PFSK-1 (cell line): ENCODE measurements at regions not wholly inside any gene's neighbourhood (a gene's known extent, or its start where the extent isn't known, plus 50 kb on each side); places are given as distances from the start of the nearest gene placed in this dataset.

Source experiments
- FOXP2 ChIP-seq: optimal IDR thresholded peaks from 2 replicates; pipeline ENCODE3; 2011; ENCODE audit warnings: borderline replicate concordance, control low read depth, inconsistent platforms; ENCODE audit not compliant: insufficient read depth; ENCODE audit errors: extremely low read length, extremely low read depth
- POLR2AphosphoS5 ChIP-seq: IDR thresholded peaks from 2 replicates; pipeline ENCODE4 v1.6.1; 2012; ENCODE audit warnings: low read depth, mild to moderate bottlenecking, control low read depth, low read length, moderate library complexity
- REST ChIP-seq, 2 experiments: IDR thresholded peaks; 2 replicates each; pipeline versions ENCODE4 v1.6.1 to v1.8.0; 2011 to 2012; ENCODE audit warnings: low read depth in 2 of 2, low read length in 2 of 2, control low read depth in 1 of 2, inconsistent platforms in 1 of 2, mild to moderate bottlenecking in 1 of 2, moderate library complexity in 1 of 2; ENCODE audit not compliant: insufficient read depth in 1 of 2
- SIN3A ChIP-seq: IDR thresholded peaks from 2 replicates; pipeline ENCODE4 v1.6.1; 2012; ENCODE audit warnings: mild to moderate bottlenecking, low read length, moderate library complexity, borderline replicate concordance; ENCODE audit not compliant: insufficient read depth
- TAF1 ChIP-seq: IDR thresholded peaks from 2 replicates; pipeline ENCODE4 v1.6.1; 2012; ENCODE audit warnings: low read length, control low read depth, borderline replicate concordance; ENCODE audit not compliant: insufficient read depth

DNA sequence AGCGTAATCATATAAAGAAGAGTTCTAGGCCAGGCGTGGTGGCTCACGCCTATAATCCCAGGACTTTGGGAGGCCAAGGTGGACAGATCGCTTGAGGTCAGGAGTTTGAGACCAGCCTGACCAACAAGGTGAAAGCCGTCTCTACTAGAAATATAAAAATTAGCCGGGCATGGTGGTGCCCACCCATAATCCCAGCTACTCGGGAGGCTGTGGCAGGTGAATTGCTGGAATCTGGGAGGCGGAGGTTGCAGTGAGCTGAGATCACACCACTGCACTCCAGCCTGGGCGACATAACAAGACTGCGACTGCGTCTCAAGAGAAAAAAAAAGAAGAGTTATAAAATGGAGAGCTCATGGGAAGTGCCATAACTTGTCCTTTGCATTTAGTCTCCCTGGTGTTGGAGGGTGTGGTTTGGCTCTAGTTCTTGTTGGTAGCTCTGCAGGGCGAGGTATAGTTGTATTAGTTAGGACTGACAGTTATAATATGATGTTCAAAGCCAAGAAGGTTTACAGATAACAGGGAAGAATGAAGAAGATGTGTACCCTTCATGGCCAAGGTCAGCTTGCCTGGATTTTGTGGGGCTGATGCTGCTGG is 54.8 kb downstream of the UTRN start:
- no peak for TF ChIP-seq SIN3A
- TF ChIP-seq POLR2AphosphoS5 = no peak
- no peak for TF ChIP-seq FOXP2
- no peak for TF ChIP-seq TAF1
- no peak for TF ChIP-seq REST (IDR thresholded peaks at IDR 0.05; ENCODE audit: insufficient read depth in 1 of 2, low read depth in 2 of 2, low read length in 2 of 2)

DNA sequence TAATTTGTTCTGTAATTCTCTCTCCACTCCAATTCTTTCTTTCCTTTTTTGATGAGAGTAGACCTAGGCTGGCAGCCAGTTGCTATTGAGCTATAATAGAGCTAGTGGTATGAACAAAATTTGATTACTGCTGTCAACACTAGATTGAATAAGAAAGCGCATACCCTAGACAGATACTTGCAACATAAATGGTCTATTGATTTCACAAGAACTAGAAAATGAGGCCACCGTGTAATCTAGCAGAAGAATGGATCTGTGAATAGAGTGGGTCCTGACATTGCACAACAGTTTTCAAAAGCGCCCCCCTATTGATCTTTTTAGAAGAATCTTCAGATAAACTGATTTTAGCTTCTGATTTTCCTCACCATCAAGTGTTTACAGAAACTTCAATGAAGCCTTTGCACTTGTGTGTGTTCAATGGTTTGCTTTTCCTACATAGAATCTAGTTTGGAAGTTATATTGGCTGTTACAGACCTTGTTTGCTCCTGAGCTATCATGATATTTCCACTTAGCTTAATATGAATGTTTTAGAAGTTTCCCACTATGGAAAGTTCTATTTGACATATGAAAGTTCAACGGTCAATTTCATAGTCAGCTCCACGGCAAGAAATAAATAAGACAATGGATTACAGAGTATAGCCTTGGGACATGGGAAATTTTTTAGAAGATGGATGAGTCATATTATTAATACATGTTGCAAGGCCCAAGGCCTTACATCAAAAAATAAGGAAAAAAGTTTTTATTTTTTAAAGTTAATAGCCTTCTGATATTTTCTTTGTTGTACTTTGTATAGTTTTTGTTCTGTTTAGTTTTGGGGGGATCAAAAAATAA is 55.6 kb downstream of the UTRN start:
- TF ChIP-seq POLR2AphosphoS5 (no peak), TAF1 (no peak), FOXP2 (no peak), REST (IDR thresholded peaks at IDR 0.05; ENCODE audit: insufficient read depth in 1 of 2, low read depth in 2 of 2, low read length in 2 of 2) (no peak), SIN3A (no peak)

DNA sequence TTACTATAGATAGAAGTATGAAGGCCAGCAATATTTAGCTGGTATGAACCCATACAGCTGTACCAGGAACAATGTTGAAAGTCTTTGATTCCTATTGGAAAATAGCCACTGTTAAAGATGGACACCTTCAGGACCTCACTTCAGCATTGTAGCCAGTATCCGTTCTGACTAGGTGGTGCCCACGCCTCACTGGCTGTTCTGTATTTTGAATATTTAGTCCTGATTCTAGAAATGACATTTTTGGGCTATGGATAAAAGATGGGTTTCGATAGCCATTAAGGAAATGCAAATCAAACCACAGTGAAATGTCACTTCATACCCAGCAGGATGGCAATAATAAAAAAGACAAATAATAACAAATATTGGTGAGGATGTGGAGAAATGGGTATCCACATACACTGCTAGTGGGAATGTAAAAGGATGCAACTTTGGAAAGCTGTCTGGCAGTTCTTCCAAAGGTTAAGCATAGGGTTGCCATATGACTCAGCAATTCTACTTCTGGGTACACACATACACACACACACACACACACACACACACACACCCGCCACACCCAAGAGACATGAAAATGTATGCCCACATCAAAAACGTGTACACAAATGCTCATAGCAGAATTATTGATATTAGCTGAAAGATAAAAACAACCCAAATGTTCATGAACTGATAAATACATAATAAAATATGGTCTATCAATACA is 56.8 kb downstream of the UTRN start:
- no peak for TF ChIP-seq FOXP2
- no peak for TF ChIP-seq REST (IDR thresholded peaks at IDR 0.05; ENCODE audit: insufficient read depth in 1 of 2, low read depth in 2 of 2, low read length in 2 of 2)
- no peak for TF ChIP-seq TAF1
- no peak for TF ChIP-seq SIN3A
- TF ChIP-seq POLR2AphosphoS5 = no peak

- no peak for TF ChIP-seq POLR2AphosphoS5
- TF ChIP-seq SIN3A = peak; percentile 89; the same call in 1 of the 2 replicates
Observed at GRCh38 chr6:144343701-144344428, 58.7 kb downstream of the UTRN start.

GRCh38 chr6:144344646-144345045 is 59.5 kb downstream of the UTRN start:
- no peak for TF ChIP-seq FOXP2
- TF ChIP-seq POLR2AphosphoS5 = no peak
- no peak for TF ChIP-seq TAF1
- TF ChIP-seq REST (IDR thresholded peaks at IDR 0.05; ENCODE audit: insufficient read depth in 1 of 2, low read depth in 2 of 2, low read length in 2 of 2) = no peak
- no peak for TF ChIP-seq SIN3A
